H1 (cell line): ENCODE measurements at regions not wholly inside any gene's neighbourhood (a gene's known extent, or its start where the extent isn't known, plus 50 kb on each side); places are given as distances from the start of the nearest gene placed in this dataset.

Experiments used
- CTCF ChIA-PET: fragments of 300-600 bp; sonication (Branson Sonifier 250); formaldehyde crosslinking; loops from one replicate; lab custom pipeline; 2021; ENCODE audit not compliant: partially characterized antibody; lab: Charles Lee
- POLR2A ChIA-PET: fragments of 300-600 bp; sonication (Branson Sonifier 250); formaldehyde crosslinking; loops from one replicate; lab custom pipeline; 2021; ENCODE audit warnings: inconsistent platforms; ENCODE audit not compliant: partially characterized antibody; lab: Charles Lee
- DNase-seq, 2 experiments: peaks; one replicate each; pipeline versions ENCODE4 v3.0.0 to v3.0.0-alpha.2; 2010 to 2022; ENCODE audit warnings: low spot score in 2 of 2, low read depth in 1 of 2, mixed read lengths in 1 of 2
- FAIRE-seq: peaks from 2 replicates; lab custom pipeline; 2011; peaks lifted over from hg19 to GRCh38; lab: Jason Lieb, UNC
- H2AFZ ChIP-seq: 2 replicates; pipeline ENCODE4 v1.8.1; 2012; ENCODE audit warnings: low read length, inconsistent platforms
- H2AK5ac ChIP-seq: 2 replicates; pipeline ENCODE4 v1.6.1; 2013; ENCODE audit warnings: low read depth, low read length
- H2BK120ac ChIP-seq: replicated peaks from 2 replicates; pipeline ENCODE3; 2013; ENCODE audit warnings: low read depth, low read length, inconsistent platforms
- H2BK12ac ChIP-seq: 2 replicates; pipeline ENCODE4 v1.6.1; 2013; ENCODE audit warnings: low read depth, low read length
- H2BK15ac ChIP-seq: 2 replicates; pipeline ENCODE4 v1.6.1; 2013; ENCODE audit warnings: low read length
- H2BK20ac ChIP-seq: 2 replicates; pipeline ENCODE4 v1.6.1; 2013; ENCODE audit warnings: low read length
- H2BK5ac ChIP-seq: 2 replicates; pipeline ENCODE4 v1.6.1; 2013; ENCODE audit warnings: low read depth, low read length
- H3K14ac ChIP-seq: 2 replicates; pipeline ENCODE4 v1.6.1; 2013; ENCODE audit warnings: inconsistent platforms; ENCODE audit not compliant: insufficient read length
- H3K18ac ChIP-seq: 2 replicates; pipeline ENCODE4 v1.6.1; 2013; ENCODE audit warnings: low read length; ENCODE audit errors: extremely low read depth
- H3K23ac ChIP-seq: 2 replicates; pipeline ENCODE4 v1.6.1; 2013; ENCODE audit warnings: inconsistent platforms; ENCODE audit not compliant: insufficient read length
- H3K23me2 ChIP-seq: 2 replicates; pipeline ENCODE4 v1.6.1; 2013; ENCODE audit warnings: low read depth, low read length
- H3K27ac ChIP-seq: 2 replicates; pipeline ENCODE4 v1.6.1; 2011; ENCODE audit warnings: low read depth, low read length, inconsistent platforms
- H3K27me3 ChIP-seq, 4 experiments: replicated peaks in 1 of 4; 1 replicate in 1 of 4; 2 replicates in 3 of 4; pipeline versions ENCODE4 v1.6.1 to v1.8.1; 2011 to 2013; ENCODE audit warnings: low read length in 3 of 4, mild to moderate bottlenecking in 3 of 4, inconsistent platforms in 2 of 4, mixed read lengths in 2 of 4, moderate library complexity in 1 of 4; ENCODE audit not compliant: control insufficient read depth in 3 of 4, insufficient read depth in 3 of 4; ENCODE audit errors: extremely low read depth in 1 of 4
- H3K36me3 ChIP-seq, 4 experiments: 2 replicates each; pipeline versions ENCODE4 v1.6.1 to v1.8.1; 2011 to 2013; ENCODE audit warnings: mild to moderate bottlenecking in 4 of 4, low read length in 3 of 4, moderate library complexity in 2 of 4, control low read depth in 1 of 4, inconsistent platforms in 1 of 4; ENCODE audit not compliant: insufficient read depth in 4 of 4, control insufficient read depth in 2 of 4
- H3K4ac ChIP-seq: replicated peaks from 2 replicates; pipeline ENCODE3; 2013; ENCODE audit warnings: low read length, low read depth, mixed read lengths, inconsistent platforms; ENCODE audit not compliant: insufficient read length
- H3K4me1 ChIP-seq, 4 experiments: replicated peaks in 1 of 4; 1 replicate in 1 of 4; 2 replicates in 3 of 4; pipeline versions ENCODE4 v1.6.1 to v1.8.1; 2011 to 2013; ENCODE audit warnings: low read length in 3 of 4, inconsistent platforms in 2 of 4, mixed read lengths in 1 of 4; ENCODE audit not compliant: insufficient read depth in 4 of 4, control insufficient read depth in 3 of 4
- H3K4me2 ChIP-seq, 2 experiments: 2 replicates each; pipeline versions ENCODE4 v1.6.1 to v1.8.1; 2011 to 2013; ENCODE audit warnings: low read depth in 2 of 2, low read length in 2 of 2, control low read depth in 1 of 2, inconsistent platforms in 1 of 2, mild to moderate bottlenecking in 1 of 2; ENCODE audit not compliant: insufficient read depth in 1 of 2
- H3K4me3 ChIP-seq, 4 experiments: fragments of 200-600, 300-600 bp in 1 of 4; sonication (generic), shearing (Covaris generic), sonication (Bioruptor Twin) in 1 of 4; 2 replicates each; pipeline versions ENCODE4 v1.5.1 to v1.8.1; 2011 to 2016; ENCODE audit warnings: low read length in 4 of 4, low read depth in 3 of 4, control low read depth in 2 of 4, inconsistent platforms in 2 of 4, mild to moderate bottlenecking in 2 of 4, mixed read lengths in 1 of 4, moderate library complexity in 1 of 4; ENCODE audit not compliant: insufficient read depth in 2 of 4; ENCODE audit errors: extremely low read depth in 1 of 4
- H3K56ac ChIP-seq: replicated peaks from 2 replicates; pipeline ENCODE3; 2013; ENCODE audit warnings: low read depth, mild to moderate bottlenecking, mixed read lengths, low read length, inconsistent platforms; ENCODE audit not compliant: insufficient read length
- H3K79me1 ChIP-seq: 2 replicates; pipeline ENCODE4 v1.6.1; 2013; ENCODE audit warnings: low read depth, low read length, control low read depth
- H3K79me2 ChIP-seq, 2 experiments: 2 replicates each; pipeline versions ENCODE4 v1.6.1 to v1.8.1; 2012 to 2013; ENCODE audit warnings: low read length in 2 of 2, mild to moderate bottlenecking in 2 of 2, inconsistent platforms in 1 of 2; ENCODE audit not compliant: insufficient read depth in 2 of 2, control insufficient read depth in 1 of 2
- H3K9ac ChIP-seq, 4 experiments: replicated peaks in 1 of 4; 1 replicate in 1 of 4; 2 replicates in 3 of 4; pipeline versions ENCODE4 v1.6.1 to v1.8.1; 2011 to 2013; ENCODE audit warnings: low read depth in 3 of 4, low read length in 3 of 4, control low read depth in 2 of 4, mild to moderate bottlenecking in 2 of 4, moderate library complexity in 2 of 4, inconsistent platforms in 1 of 4; ENCODE audit errors: extremely low read depth in 1 of 4
- H3K9me3 ChIP-seq, 2 experiments: 2 replicates each; pipeline versions ENCODE4 v1.6.1 to v1.8.1; 2012 to 2013; ENCODE audit warnings: mild to moderate bottlenecking in 2 of 2, moderate library complexity in 2 of 2, control low read depth in 1 of 2, inconsistent platforms in 1 of 2, low read depth in 1 of 2, low read length in 1 of 2, mixed read lengths in 1 of 2; ENCODE audit not compliant: insufficient read depth in 2 of 2
- H4K20me1 ChIP-seq, 2 experiments: replicated peaks in 1 of 2; 2 replicates each; pipeline versions ENCODE3 to v1.8.1; 2011 to 2013; ENCODE audit warnings: inconsistent platforms in 2 of 2, low read length in 2 of 2, mild to moderate bottlenecking in 1 of 2; ENCODE audit not compliant: insufficient read depth in 2 of 2, control insufficient read depth in 1 of 2
- H4K5ac ChIP-seq: 2 replicates; pipeline ENCODE4 v1.6.1; 2013; ENCODE audit warnings: low read length, low read depth, mixed read lengths, inconsistent platforms; ENCODE audit not compliant: insufficient read length
- H4K8ac ChIP-seq: 2 replicates; pipeline ENCODE4 v1.8.0; 2013; ENCODE audit warnings: mild to moderate bottlenecking, moderate library complexity, low read length, inconsistent platforms; ENCODE audit not compliant: insufficient read depth; ENCODE audit errors: extremely low read depth
- H4K91ac ChIP-seq: replicated peaks from 2 replicates; pipeline ENCODE3; 2013; ENCODE audit warnings: low read length, mixed read lengths, inconsistent platforms; ENCODE audit not compliant: insufficient read length
- RBBP5 ChIP-seq: IDR thresholded peaks from 2 replicates; pipeline ENCODE4 v1.7.1; 2012; ENCODE audit warnings: low read depth, mild to moderate bottlenecking, inconsistent platforms, low read length, moderate library complexity, borderline replicate concordance
- RFX5 ChIP-seq: IDR thresholded peaks from 2 replicates; pipeline ENCODE4 v1.6.1; 2011; ENCODE audit warnings: low read depth, low read length, improper control_type of control experiment, borderline replicate concordance
- SP1 ChIP-seq: IDR thresholded peaks from 2 replicates; pipeline ENCODE4 v1.6.1; 2011; ENCODE audit warnings: low read depth, low read length
- WGBS, 2 experiments: shearing (Covaris generic) in 1 of 2; methylation state at CpG; one replicate each; pipeline versions ENCODE4 v1.1.6 to v1.1.7; 2013 to 2015; ENCODE audit warnings: low lambda C conversion rate in 2 of 2, mixed read lengths in 2 of 2, inconsistent platforms in 1 of 2, low coverage in 1 of 2, missing lambda C conversion rate in 1 of 2; ENCODE audit not compliant: insufficient replicate concordance in 2 of 2, insufficient coverage in 1 of 2, insufficient read length in 1 of 2; ENCODE audit errors: extremely low coverage in 1 of 2, missing lambda C conversion rate in 1 of 2; 5-methylcytosine and 5-hydroxymethylcytosine counted together

GRCh38 chr12:92581604-92582003 is 121.2 kb upstream of the PLEKHG7 start:
- Histone ChIP-seq H3K27me3 (no peaks in the 10 kb centered on the region), H3K4me1 (peaks cover 0 to 6% (median 0%) of the 10 kb centered on the region in 4 experiments; a peak in 1 of 7 replicates), H3K27ac (no peak overlapping the region), H4K20me1 (no peaks in the 10 kb centered on the region), H3K18ac (no peak overlapping the region), H2AFZ (no peak overlapping the region), H2BK120ac (no peak overlapping the region), H4K91ac (no peak overlapping the region), H3K79me1 (no peaks in the 10 kb centered on the region), H2BK20ac (no peak overlapping the region), H4K5ac (no peak overlapping the region), H2BK5ac (no peak overlapping the region), H2BK15ac (no peak overlapping the region), H3K23me2 (no peaks in the 10 kb centered on the region), H2BK12ac (no peak overlapping the region), H3K4me3 (no peak overlapping the region), H3K9me3 (no peaks in the 10 kb centered on the region; a peak in 1 of 4 replicates), H3K14ac (no peak overlapping the region), H3K4ac (no peak overlapping the region), H4K8ac (no peak overlapping the region), H3K36me3 (no peaks in the 10 kb centered on the region), H3K79me2 (no peaks in the 10 kb centered on the region), H3K9ac (no peak overlapping the region), H3K56ac (no peak overlapping the region), H3K4me2 (no peak overlapping the region), H2AK5ac (no peak overlapping the region), H3K23ac (no peak overlapping the region)
- POLR2A ChIA-PET: no interaction called here
- WGBS, 2 experiments: 92% methylated on average over 1 of the region's 1 CpG; no CpG with 5 or more reads in 1 of the 2 experiments
- DNase-seq (no peak), FAIRE-seq (no peak)
- no peak for TF ChIP-seq SP1
- no peak for TF ChIP-seq RFX5
- no peak for TF ChIP-seq RBBP5
- CTCF ChIA-PET: no interaction called here
